OCI-M2 (cell line): ENCODE measurements at regions not wholly inside any gene's neighbourhood (a gene's known extent, or its start where the extent isn't known, plus 50 kb on each side); places are given as distances from the start of the nearest gene placed in this dataset.
"Not testable (repeated sequence)": the region's sequence is repeated elsewhere in the genome, so short reads cannot be mapped to it uniquely, and the experiment has no call there.

Experiments used
- DNase-seq: peaks from one replicate; lab custom pipeline; 2025; ENCODE audit not compliant: unreplicated experiment; lab: John Stamatoyannopoulos, UW

DNA sequence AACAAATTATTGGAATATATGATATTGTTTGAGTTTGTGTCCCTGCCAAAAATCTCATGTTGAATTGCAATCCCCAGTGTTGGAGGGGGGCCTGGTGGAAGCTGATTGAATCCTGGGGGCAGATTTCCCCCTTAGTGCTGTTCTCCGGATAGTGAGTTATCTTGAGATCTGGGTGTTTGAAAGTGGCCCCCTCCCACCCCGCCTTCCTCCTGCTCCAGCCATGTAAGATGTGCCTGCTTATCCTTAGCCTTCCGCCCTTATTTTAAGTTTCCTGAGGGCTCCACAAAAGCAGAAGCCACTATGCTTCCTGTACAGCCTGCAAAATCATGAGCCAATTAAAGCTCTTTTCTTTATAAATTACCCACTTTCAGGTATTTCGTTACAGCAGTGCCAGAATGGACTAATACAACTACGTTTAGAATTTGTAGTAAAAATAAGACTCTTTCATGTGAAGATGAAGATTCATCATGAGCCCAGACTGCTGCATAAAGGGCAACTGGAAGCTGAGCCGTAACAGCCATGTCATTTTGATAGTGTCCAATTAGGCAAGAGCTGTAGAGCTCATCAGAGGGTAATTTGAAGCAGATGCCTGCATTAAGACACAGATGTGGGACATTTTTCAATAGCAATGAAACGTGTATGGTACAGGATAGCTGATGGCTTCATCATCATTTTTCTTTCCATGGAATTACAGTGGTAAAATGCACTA, 1007.2 kb downstream of the REEP3 start:
- no peak for DNase-seq

DNA sequence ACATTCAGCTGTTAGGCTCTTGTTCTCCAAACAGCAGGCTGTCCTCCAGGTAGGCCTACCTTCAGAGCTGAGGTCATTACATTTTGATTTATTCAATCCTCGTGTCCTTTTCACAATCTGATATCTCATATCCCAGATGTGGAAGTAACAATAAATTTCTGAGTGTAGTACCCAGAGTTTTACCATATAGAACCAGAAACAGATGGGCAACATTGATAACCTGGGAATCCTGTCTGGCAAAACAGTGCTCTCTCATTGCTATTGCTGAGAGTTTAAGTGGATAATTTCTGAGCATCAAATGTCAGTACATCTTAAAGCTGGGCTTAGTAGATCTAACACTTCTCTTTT, 1007.8 kb downstream of the REEP3 start:
- no peak for DNase-seq

DNA sequence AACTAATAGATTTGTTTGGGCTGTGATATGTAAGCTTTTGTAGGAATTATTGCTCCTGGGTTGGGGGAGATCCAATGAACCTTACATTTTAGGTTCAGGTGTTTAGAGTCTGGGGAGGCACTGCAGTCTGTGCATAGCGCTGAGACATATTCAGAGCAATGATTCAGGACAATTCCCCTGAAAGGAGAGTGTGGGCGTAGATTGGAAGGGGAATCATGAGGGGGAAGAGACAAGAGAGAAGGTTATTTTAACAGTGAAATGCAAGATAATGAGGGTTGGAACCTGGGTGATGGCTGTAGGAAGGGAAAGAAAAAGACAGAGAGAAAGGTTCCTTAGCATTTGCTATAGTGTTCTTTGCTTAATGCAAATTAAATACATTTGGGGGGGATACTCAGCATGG, 1013.4 kb downstream of the REEP3 start:
- DNase-seq: no peak

DNA sequence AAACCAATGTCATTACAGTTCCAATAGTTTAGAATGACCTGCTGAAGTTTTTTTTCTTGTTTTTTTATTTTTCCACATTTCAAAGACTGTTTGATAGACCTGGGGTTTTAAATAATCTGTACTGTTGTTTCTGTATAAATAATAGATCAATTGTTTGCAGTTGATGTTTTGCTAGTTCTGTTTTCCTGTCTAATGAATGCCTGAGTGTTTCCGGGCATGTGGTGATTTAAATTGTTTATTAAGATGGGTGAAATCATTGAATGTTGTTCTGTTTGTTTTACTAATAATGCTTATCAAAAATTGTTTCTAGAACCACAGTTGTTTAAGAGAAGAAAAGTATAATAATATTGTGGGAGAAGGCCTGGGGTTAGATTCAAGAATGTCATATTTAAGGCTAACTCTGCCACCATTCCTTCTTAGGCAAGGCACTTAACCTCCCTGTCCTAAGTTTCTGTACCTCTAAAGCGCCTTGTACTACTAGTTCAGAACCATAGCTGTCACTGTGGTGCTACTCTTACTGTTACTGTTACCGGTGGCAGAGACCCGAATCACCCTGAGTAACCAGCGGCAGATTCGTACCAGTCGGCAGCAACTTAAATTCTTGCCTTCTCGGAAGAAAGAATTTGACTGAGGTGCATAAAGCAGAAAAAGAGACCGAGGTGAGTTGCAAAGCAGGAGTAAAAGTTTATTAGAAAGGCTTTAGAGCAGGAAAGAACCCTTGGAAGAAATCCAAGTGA, 1014.1 kb downstream of the REEP3 start:
- DNase-seq: no peak

DNA sequence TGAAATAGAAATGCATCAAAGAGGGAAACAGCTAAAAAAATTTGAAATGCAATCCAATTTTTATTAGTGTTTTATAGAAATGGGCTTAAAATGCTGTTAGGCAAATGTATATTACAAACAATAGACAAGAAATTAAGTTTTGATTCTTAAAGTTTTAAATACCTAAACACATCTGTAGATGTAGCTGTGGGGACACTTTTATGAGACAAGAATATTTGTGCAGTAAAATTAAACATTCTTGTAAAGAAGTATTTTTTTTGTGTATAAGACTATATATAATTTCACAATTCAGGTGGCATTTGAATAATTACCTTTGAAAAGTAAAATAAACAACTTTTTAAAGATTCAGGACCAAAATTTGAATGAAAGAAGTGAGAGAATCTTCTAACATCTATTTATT, 1015.9 kb downstream of the REEP3 start:
- no peak for DNase-seq

DNA sequence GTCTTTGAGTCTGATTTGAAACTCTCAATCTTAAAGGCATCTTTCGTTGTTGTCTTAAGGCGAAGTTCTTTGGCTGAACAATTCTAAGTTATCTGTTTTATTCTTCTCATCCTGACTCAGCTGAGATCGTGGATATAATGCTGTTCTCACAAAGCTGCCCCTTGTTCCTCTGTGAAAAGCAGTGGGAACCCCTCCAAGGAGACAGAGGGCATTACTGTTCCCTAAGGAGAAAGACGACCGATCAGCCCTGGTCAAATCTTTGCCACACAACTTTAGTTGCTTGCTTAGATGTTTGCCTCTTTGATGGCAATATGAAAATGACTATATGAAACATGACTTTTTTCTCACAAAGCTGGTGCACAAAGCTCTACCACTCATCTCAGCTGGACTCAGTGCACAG, 1016.7 kb downstream of the REEP3 start:
- no peak for DNase-seq

DNA sequence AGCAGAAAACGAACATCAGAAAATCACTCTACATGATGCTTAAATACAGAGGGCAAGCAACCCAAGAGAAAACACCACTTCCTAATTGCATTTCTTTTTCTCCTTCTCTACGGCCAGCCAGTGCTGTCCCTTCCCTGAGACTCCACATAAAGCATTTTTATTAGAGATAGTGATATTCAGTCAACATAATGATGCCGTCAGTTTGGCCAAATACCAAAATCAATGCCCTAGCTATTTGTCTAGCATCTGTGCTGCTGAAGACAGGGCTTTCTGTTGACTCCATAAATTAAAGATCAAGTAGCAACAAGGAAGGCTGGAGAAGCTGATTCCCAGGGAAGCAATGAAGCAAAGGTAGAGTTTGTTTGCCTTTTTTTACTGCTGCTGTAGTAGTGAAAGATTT, 1024.9 kb downstream of the REEP3 start:
- DNase-seq: no peak

DNA sequence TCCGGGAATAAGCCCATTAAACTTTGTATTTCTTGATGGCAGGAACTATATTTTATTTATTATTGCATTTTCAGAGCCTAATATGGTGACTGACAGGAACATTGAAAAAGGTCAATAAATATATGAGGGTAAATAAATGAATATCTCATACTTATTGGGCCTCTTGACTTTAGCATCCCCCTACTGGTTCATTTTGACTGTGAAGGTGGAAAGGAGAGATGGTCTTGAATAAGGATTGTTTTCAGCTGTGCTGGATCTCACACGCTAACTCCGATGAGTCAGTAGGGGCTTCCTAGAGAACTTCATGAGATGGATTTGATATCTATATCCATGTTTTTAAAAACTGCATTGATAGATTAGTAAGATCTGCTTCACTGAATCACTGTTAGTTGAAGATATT, 1026.0 kb downstream of the REEP3 start:
- no peak for DNase-seq

DNA sequence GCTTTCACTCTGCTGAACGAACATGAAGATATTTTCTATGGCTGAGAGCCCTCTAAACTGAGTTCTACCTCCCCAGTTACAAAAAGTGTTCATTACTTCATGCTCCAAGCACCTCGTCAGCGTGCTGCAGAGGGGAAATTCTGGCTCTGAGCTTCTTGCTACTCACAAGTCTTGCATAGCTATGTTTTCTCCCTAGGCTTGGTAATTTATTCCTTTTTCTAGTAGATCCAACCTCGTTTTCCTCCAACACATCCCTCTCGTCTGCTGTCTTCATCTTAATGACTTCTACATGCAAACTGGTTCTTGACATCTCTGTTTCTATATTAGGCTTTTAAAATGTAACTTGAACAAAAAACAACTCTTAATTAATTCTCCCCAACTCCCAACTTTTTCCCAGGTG, 1034.5 kb downstream of the REEP3 start:
- DNase-seq: no peak

DNA sequence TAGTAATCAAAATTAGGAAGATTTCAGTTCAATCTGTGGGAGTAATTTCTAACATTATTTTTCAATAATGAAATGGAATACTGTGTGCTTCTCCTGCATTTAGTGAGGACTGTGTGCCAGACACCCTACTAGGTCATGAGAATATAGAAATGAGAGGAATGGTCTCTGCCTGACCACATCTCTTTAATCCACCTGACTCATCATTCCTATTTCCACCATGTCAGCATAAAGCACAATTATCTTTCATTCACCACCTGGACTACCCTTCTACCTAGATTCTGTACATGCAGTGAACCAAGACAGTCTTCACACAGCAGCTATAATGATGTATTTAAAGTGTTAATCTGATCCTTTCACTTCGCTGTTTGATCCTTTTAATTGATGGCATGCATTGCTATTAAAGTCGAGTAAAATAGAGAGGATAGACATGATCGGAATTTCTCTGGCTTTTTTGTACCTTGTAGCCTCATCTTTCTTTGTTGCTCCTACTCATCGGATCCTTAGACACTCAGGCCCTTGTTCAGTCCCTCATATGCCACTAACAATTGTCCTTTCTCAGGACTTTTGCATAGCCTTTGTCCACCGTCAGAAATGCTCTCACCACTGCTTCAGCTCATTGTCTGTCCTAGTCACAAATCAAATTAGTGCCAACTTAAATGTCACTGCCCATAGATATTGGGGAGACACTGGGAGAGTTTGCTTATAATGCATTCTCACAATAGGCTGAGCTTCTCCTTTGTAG, 1037.1 kb downstream of the REEP3 start:
- no peak for DNase-seq

DNA sequence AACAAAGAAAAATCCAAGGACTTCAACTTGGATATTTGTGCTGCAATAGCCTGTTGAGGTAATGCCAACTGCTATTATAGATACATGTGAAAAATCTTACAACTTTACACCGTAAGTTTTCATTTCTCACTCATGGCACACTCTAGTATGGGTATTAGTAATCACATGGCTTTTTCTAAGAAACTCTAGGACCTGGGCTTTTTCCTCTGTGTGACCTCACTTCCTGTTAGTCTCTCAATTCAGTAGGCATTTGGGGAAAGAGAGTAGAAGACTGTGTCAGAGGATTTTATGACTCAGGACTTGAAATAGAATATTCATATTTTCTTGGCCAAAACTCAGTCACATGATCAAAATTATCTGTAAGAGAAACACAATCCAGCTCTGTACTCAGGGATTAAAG, 1049.9 kb downstream of the REEP3 start:
- no peak for DNase-seq

DNA sequence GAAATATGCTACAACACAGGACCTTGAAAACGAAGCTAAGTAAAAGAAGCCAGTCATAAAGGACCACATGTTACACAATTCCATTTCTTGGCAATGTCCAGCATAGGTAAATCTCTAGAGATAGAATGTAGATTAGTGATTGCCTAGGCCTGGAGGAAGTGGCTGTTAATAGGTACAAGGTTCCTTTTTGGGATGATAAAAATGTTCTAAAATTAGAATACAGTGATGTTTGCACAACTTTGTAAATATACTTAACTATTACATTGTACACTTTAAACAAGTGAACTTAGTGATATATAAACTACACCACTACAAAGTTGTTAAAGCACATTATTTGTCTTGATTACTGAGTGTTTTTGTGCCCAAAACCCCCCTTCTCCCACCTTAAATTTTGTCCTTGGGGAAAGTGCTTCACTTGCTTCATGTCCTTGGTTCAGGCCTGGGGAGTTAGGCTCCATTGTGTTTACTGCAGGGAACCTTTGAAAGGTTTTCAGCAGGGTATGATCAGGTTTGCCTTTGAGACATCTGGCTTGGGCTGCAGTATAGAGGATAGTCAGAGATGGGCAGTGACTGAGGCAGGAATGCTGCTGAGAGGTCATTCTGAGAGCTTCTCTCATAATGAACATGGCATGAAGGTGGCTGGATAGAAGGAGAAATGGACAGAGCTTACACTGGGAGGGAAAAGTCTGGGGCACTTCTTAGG, 1052.6 kb downstream of the REEP3 start:
- no peak for DNase-seq

DNA sequence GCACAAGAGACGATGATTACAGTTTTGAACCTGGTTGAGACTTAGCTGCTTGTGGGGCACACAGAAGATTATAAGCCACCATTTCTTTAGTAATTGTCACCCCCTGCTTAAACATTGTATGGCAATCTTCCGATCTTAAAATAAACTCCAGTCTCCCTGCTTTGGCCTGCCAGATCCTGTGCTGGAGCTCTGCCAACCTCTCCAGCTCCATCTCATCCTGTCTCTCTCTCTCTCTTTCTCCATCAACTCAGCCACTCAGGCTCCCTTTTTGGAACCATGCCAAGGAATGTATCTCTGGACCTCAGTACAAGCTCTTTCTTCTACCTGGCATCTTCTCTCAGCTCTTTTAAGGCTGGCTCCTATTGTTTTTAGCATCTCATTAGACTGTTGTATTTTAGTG, 1053.2 kb downstream of the REEP3 start:
- DNase-seq: no peak

DNA sequence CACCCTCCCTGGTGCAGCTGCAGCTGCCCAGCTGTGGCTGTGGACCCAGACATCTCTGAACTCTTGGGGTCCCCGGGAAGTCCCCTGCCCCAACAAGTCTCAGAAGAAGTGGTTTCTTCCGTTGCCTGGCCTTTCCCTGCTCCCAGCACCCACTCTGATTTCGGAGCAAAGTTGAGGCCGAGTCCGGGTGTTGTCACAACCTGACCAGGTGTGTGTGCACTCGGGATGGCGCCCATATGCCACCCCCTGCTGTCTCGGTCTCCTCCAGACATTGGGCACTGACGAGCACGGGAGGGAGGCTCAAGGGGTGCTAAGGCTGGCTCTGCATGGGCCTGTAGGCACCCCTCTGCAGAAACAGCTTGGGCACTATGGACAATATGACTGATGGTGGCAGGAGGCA, 1055.3 kb downstream of the REEP3 start:
- no peak for DNase-seq

DNA sequence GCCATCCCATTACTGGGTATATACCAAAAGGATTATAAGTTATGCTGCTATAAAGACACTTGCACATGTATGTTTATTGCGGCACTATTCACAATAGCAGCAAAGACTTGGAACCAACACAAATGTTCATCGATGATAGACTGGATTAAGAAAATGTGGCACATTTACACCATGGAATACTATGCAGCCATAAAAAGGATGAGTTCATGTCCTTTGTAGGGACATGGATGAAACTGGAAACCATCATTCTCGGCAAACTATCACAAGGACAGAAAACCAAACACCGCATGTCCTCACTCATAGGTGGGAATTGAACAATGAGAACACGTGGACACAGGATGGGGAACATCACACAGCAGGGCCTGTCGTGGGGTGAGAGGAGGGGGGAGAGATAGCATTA, 1057.6 kb downstream of the REEP3 start:
- DNase-seq: not testable (repeated sequence)

DNA sequence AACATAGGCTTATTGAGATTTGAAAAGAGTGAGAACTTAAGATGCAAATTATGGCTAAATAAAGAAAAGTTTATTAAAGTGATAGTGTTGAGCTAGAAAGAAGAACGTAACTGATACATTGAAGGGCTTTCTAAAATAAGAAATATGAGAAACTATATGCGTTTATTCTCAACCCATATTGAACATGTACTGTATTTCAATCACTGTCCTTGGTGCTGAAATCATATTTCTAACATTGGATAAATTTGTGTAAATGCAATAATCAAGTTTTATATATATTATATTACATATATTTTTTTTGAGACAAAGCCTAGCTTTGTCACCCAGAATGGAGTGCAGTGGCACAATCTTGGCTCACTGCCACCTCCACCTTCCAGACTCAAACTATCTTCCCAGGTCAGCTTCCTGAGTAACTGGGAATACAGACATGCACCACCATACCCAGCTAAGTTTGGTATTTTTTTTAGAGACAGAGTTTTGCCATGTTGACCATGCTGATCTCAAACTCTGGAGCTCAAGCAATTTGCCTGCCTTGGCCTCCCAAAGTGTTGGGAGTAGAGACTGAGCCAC, 1065.8 kb downstream of the REEP3 start:
- DNase-seq: no peak

DNA sequence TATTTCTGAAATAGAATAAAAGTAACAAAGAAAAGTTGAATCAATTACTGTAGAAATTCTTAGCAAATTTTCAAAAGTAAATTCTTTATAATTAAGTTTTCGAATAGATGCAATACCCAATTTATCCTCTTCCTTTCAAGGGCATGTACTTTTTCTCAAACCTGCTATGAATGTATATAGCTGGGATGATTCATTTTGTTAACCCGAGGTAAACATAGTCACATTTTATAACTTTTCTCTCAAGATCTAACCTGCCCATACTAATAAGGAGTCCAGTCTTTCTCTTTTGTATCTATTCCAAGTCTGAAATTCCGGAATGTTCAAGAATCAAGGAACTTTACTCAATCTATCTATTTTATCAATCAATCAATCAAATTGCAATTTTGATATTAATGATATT, 1072.9 kb downstream of the REEP3 start:
- no peak for DNase-seq

DNA sequence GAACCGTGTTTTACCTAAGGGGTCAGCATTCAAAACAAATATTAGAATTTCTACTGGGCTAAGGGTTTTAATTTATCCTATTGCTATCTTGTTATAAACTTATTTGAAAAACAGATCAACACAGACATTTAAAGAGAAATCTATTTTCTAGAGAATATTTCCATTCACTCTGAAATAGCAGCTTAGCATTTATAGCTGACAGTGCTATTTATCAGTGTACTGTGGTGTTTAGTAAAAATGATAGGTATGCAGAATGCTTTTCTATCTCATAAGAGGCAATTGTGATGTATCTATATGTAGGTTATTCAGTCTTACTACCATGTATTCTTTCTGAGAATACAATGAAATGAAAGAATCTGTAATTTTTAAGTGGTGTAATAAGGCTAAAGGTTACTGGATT, 1077.4 kb downstream of the REEP3 start:
- DNase-seq: no peak

DNA sequence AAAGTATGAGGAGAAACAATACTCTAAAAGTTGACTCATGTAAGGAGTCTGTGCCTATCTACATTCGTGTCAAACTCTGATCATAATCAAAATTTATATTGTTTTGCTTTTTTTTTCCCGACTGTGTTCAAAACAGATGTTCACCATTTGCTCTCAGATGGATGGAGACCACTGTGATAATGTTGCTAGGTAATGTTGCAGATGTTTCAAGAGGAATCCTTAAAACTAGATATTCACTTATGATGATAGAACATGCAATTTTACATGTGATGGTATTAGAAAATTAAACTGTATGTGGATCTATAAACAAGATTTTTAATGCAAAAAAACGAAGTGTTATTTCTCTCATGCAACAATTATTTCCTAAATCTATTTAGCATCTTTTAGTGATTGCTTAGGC, 1080.1 kb downstream of the REEP3 start:
- no peak for DNase-seq

DNA sequence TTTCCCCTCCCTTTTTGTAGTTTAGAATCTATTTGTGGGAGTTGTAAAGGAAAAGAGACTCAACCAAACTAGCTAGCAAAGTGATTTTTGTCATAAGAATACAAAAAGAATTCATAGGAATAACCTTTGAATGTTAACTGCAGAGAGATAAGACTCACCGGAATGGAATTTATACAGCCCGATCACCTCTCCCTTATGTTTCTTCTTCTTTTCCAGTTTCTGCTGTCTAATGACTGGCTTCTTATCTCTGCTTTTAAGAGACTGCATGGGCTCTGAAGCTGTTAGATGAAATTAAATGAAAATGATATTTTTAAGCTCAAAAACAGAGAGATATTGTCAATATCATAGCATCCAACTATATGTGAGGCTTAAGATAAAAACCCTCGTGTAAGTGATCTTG, 1095.9 kb downstream of the REEP3 start:
- no peak for DNase-seq

DNA sequence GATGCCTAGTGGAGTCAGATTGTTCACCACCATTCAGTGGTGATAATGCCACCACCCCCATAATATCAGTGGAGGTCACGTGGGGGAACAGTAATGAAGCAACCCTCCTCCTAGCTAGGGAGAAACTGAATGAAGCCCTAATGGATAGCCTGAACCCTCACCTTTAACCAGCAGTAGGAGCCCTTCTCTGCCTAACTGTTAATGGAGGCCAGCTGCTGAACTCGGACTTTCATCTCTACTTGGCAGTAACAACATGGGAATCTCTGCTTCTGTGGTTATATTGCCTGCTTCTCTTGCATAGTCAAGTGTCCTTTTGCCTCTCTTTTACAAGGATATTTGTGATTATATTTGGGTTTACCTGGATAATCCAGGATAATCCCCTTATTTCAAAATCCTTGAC, 1097.9 kb downstream of the REEP3 start:
- DNase-seq: no peak
